ENCODE measurements at regions not wholly inside any gene's neighbourhood (a gene's known extent, or its start where the extent isn't known, plus 50 kb on each side); places are given as distances from the start of the nearest gene placed in this dataset.
"Not testable (repeated sequence)": the region's sequence is repeated elsewhere in the genome, so short reads cannot be mapped to it uniquely, and the experiment has no call there.

GRCh38 chr22:47307822-47308221 is 545.4 kb downstream of the TBC1D22A start:
- in situ Hi-C loops (cut with HindIII; ENCODE audit: low sequenced_read_pairs), result no loop called here

- in situ Hi-C loops (cut with HindIII; ENCODE audit: low sequenced_read_pairs), result no loop called here
These were observed 544.9 kb downstream of the TBC1D22A start for GRCh38 chr22:47307326-47307725.

GRCh38 chr22:47304854-47305253 is 542.4 kb downstream of the TBC1D22A start:
- in situ Hi-C loops (cut with HindIII; ENCODE audit: low sequenced_read_pairs), result no loop called here

- in situ Hi-C loops (cut with HindIII; ENCODE audit: low sequenced_read_pairs), result no loop called here
These were observed 541.9 kb downstream of the TBC1D22A start for GRCh38 chr22:47304191-47304831.

GRCh38 chr22:47303161-47303890 is 540.9 kb downstream of the TBC1D22A start:
- in situ Hi-C loops (cut with HindIII; ENCODE audit: low sequenced_read_pairs), result no loop called here

- in situ Hi-C loops (cut with HindIII; ENCODE audit: low sequenced_read_pairs), result not testable (repeated sequence)
These were observed 540.1 kb downstream of the TBC1D22A start for GRCh38 chr22:47302587-47302986.

GRCh38 chr22:47301820-47302475 is 539.5 kb downstream of the TBC1D22A start:
- in situ Hi-C loops (cut with HindIII; ENCODE audit: low sequenced_read_pairs), result no loop called here

GRCh38 chr22:47300698-47301405 is 538.4 kb downstream of the TBC1D22A start:
- in situ Hi-C loops (cut with HindIII; ENCODE audit: low sequenced_read_pairs), result no loop called here

- in situ Hi-C loops (cut with HindIII; ENCODE audit: low sequenced_read_pairs), result no loop called here
These were observed 537.6 kb downstream of the TBC1D22A start for GRCh38 chr22:47299863-47300697.

GRCh38 chr22:47299211-47299862 is 536.9 kb downstream of the TBC1D22A start:
- in situ Hi-C loops (cut with HindIII; ENCODE audit: low sequenced_read_pairs), result no loop called here

- in situ Hi-C loops (cut with HindIII; ENCODE audit: low sequenced_read_pairs), result no loop called here
These were observed 535.8 kb downstream of the TBC1D22A start for GRCh38 chr22:47298017-47298785.

- in situ Hi-C loops (cut with HindIII; ENCODE audit: low sequenced_read_pairs), result no loop called here
These were observed 535.0 kb downstream of the TBC1D22A start for GRCh38 chr22:47297261-47298016.

- in situ Hi-C loops (cut with HindIII; ENCODE audit: low sequenced_read_pairs), result no loop called here
These were observed 534.2 kb downstream of the TBC1D22A start for GRCh38 chr22:47296405-47297260.

GRCh38 chr22:47295982-47296381 is 533.5 kb downstream of the TBC1D22A start:
- in situ Hi-C loops (cut with HindIII; ENCODE audit: low sequenced_read_pairs), result no loop called here

GRCh38 chr22:47295226-47295901 is 532.9 kb downstream of the TBC1D22A start:
- in situ Hi-C loops (cut with HindIII; ENCODE audit: low sequenced_read_pairs), result no loop called here

- in situ Hi-C loops (cut with HindIII; ENCODE audit: low sequenced_read_pairs), result no loop called here
These were observed 532.1 kb downstream of the TBC1D22A start for GRCh38 chr22:47294576-47294975.

- in situ Hi-C loops (cut with HindIII; ENCODE audit: low sequenced_read_pairs), result no loop called here
These were observed 531.7 kb downstream of the TBC1D22A start for GRCh38 chr22:47294222-47294532.

Measured in DLD1 (cell line).